Stromal cell of bone marrow (primary cell): ENCODE measurements at regions not wholly inside any gene's neighbourhood (a gene's known extent, or its start where the extent isn't known, plus 50 kb on each side); places are given as distances from the start of the nearest gene placed in this dataset.

ENCODE experiments used
- DNase-seq: peaks from one replicate; pipeline ENCODE4 v3.0.0-alpha.2; 2012; ENCODE audit warnings: low read depth

GRCh38 chr12:23472329-23472971 lies 477.0 kb downstream of the SOX5 start:
- no peak for DNase-seq

GRCh38 chr12:23473071-23473470 lies 476.4 kb downstream of the SOX5 start:
- DNase-seq, result no peak

- no peak for DNase-seq
Observed at GRCh38 chr12:23474438-23474976, 475.0 kb downstream of the SOX5 start.
